ENCODE measurements at regions not wholly inside any gene's neighbourhood (a gene's known extent, or its start where the extent isn't known, plus 50 kb on each side); places are given as distances from the start of the nearest gene placed in this dataset.

GRCh38 chr10:33627611-33628010 is 293.1 kb upstream of the NRP1 start:
- no peak for TF ChIP-seq MAX (IDR thresholded peaks at IDR 0.05)
- no peak for TF ChIP-seq USF1 (IDR thresholded peaks at IDR 0.05)
- no peak for TF ChIP-seq TCF12 (IDR thresholded peaks at IDR 0.05; ENCODE audit: low read depth)
- TF ChIP-seq FOXM1 (IDR thresholded peaks at IDR 0.05; ENCODE audit: borderline replicate concordance, low read depth), result no peak
- no peak for TF ChIP-seq EGR1 (IDR thresholded peaks at IDR 0.05)
- no peak for TF ChIP-seq TEAD4 (IDR thresholded peaks at IDR 0.05)

GRCh38 chr10:33626798-33627466 is 292.5 kb upstream of the NRP1 start:
- TF ChIP-seq TEAD4 (IDR thresholded peaks at IDR 0.05), result no peak

- TF ChIP-seq USF1 (IDR thresholded peaks at IDR 0.05) (no peak), EP300 (IDR thresholded peaks at IDR 0.05; ENCODE audit: borderline replicate concordance) (no peak), NFIC (IDR thresholded peaks at IDR 0.05) (no peak), TEAD4 (IDR thresholded peaks at IDR 0.05) (no peak), TCF12 (IDR thresholded peaks at IDR 0.05; ENCODE audit: low read depth) (no peak), ZBTB7A (IDR thresholded peaks at IDR 0.05; ENCODE audit: low read depth) (no peak), EGR1 (IDR thresholded peaks at IDR 0.05) (no peak), REST (IDR thresholded peaks at IDR 0.05; ENCODE audit: low read depth) (no peak), TAF1 (IDR thresholded peaks at IDR 0.05; ENCODE audit: low read depth) (no peak), RAD21 (IDR thresholded peaks at IDR 0.05; ENCODE audit: low read depth) (no peak), CREB1 (IDR thresholded peaks at IDR 0.05; ENCODE audit: low read depth) (no peak), FOXM1 (IDR thresholded peaks at IDR 0.05; ENCODE audit: borderline replicate concordance, low read depth) (no peak), CEBPB (IDR thresholded peaks at IDR 0.05) (no peak), YY1 (IDR thresholded peaks at IDR 0.05; ENCODE audit: low read depth) (no peak), MAX (IDR thresholded peaks at IDR 0.05) (no peak)
Observed at GRCh38 chr10:33623669-33624068, 289.2 kb upstream of the NRP1 start.

GRCh38 chr10:33621101-33621500 is 286.6 kb upstream of the NRP1 start:
- TF ChIP-seq REST (IDR thresholded peaks at IDR 0.05; ENCODE audit: low read depth) (no peak), TAF1 (IDR thresholded peaks at IDR 0.05; ENCODE audit: low read depth) (no peak), RAD21 (IDR thresholded peaks at IDR 0.05; ENCODE audit: low read depth) (no peak), NFIC (IDR thresholded peaks at IDR 0.05) (no peak), EGR1 (IDR thresholded peaks at IDR 0.05) (no peak), FOXM1 (IDR thresholded peaks at IDR 0.05; ENCODE audit: borderline replicate concordance, low read depth) (no peak), CEBPB (IDR thresholded peaks at IDR 0.05) (no peak), ZBTB7A (IDR thresholded peaks at IDR 0.05; ENCODE audit: low read depth) (no peak), USF1 (IDR thresholded peaks at IDR 0.05) (no peak), MAX (IDR thresholded peaks at IDR 0.05) (no peak)

- TF ChIP-seq CREB1 (IDR thresholded peaks at IDR 0.05; ENCODE audit: low read depth), result no peak
- TF ChIP-seq TAF1 (IDR thresholded peaks at IDR 0.05; ENCODE audit: low read depth), result no peak
- no peak for TF ChIP-seq TEAD4 (IDR thresholded peaks at IDR 0.05)
- no peak for TF ChIP-seq FOXM1 (IDR thresholded peaks at IDR 0.05; ENCODE audit: borderline replicate concordance, low read depth)
- no peak for TF ChIP-seq MAX (IDR thresholded peaks at IDR 0.05)
- no peak for TF ChIP-seq YY1 (IDR thresholded peaks at IDR 0.05; ENCODE audit: low read depth)
- no peak for TF ChIP-seq CEBPB (IDR thresholded peaks at IDR 0.05)
- TF ChIP-seq RAD21 (IDR thresholded peaks at IDR 0.05; ENCODE audit: low read depth), result no peak
Observed at GRCh38 chr10:33618196-33618595, 283.7 kb upstream of the NRP1 start.
